ENCODE measurements at regions not wholly inside any gene's neighbourhood (a gene's known extent, or its start where the extent isn't known, plus 50 kb on each side); places are given as distances from the start of the nearest gene placed in this dataset.
"Not testable (repeated sequence)": the region's sequence is repeated elsewhere in the genome, so short reads cannot be mapped to it uniquely, and the experiment has no call there.

- no peak for DNase-seq (ENCODE audit: low spot score)
Measured at GRCh38 chr18:39600894-39601293, 2035.3 kb upstream of the CELF4 start.

- DNase-seq (ENCODE audit: low spot score) = no peak
Measured at GRCh38 chr18:39599251-39599650, 2033.7 kb upstream of the CELF4 start.

GRCh38 chr18:39596891-39597290, 2031.3 kb upstream of the CELF4 start:
- DNase-seq (ENCODE audit: low spot score) = no peak

GRCh38 chr18:39596221-39596620, 2030.6 kb upstream of the CELF4 start:
- DNase-seq (ENCODE audit: low spot score) = no peak

- DNase-seq (ENCODE audit: low spot score) = no peak
Measured at GRCh38 chr18:39594206-39594605, 2028.6 kb upstream of the CELF4 start.

- no peak for DNase-seq (ENCODE audit: low spot score)
Measured at GRCh38 chr18:39591649-39592048, 2026.1 kb upstream of the CELF4 start.

GRCh38 chr18:39589496-39589895, 2023.9 kb upstream of the CELF4 start:
- DNase-seq (ENCODE audit: low spot score) = no peak

GRCh38 chr18:39587586-39587985, 2022.0 kb upstream of the CELF4 start:
- no peak for DNase-seq (ENCODE audit: low spot score)

GRCh38 chr18:39586741-39587140, 2021.1 kb upstream of the CELF4 start:
- no peak for DNase-seq (ENCODE audit: low spot score)

- DNase-seq (ENCODE audit: low spot score) = no peak
Measured at GRCh38 chr18:39574897-39575296, 2009.3 kb upstream of the CELF4 start.

- no peak for DNase-seq (ENCODE audit: low spot score)
Measured at GRCh38 chr18:39571511-39571910, 2005.9 kb upstream of the CELF4 start.

- DNase-seq (ENCODE audit: low spot score) = not testable (repeated sequence)
Measured at GRCh38 chr18:39565551-39566230, 2000.1 kb upstream of the CELF4 start.

GRCh38 chr18:39564716-39565115, 1999.1 kb upstream of the CELF4 start:
- no peak for DNase-seq (ENCODE audit: low spot score)

GRCh38 chr18:39561126-39561525, 1995.5 kb upstream of the CELF4 start:
- DNase-seq (ENCODE audit: low spot score) = no peak

- no peak for DNase-seq (ENCODE audit: low spot score)
Measured at GRCh38 chr18:39558658-39559057, 1993.1 kb upstream of the CELF4 start.

GRCh38 chr18:39555496-39555895, 1989.9 kb upstream of the CELF4 start:
- DNase-seq (ENCODE audit: low spot score) = no peak

- DNase-seq (ENCODE audit: low spot score) = no peak
Measured at GRCh38 chr18:39550701-39551100, 1985.1 kb upstream of the CELF4 start.

- no peak for DNase-seq (ENCODE audit: low spot score)
Measured at GRCh38 chr18:39549144-39549543, 1983.5 kb upstream of the CELF4 start.

- no peak for DNase-seq (ENCODE audit: low spot score)
Measured at GRCh38 chr18:39531659-39532058, 1966.1 kb upstream of the CELF4 start.

- no peak for DNase-seq (ENCODE audit: low spot score)
Measured at GRCh38 chr18:39529358-39529757, 1963.8 kb upstream of the CELF4 start.

GRCh38 chr18:39527465-39527864, 1961.9 kb upstream of the CELF4 start:
- no peak for DNase-seq (ENCODE audit: low spot score)

GRCh38 chr18:39524370-39524769, 1958.8 kb upstream of the CELF4 start:
- DNase-seq (ENCODE audit: low spot score) = no peak

- DNase-seq (ENCODE audit: low spot score) = no peak
Measured at GRCh38 chr18:39523281-39523680, 1957.7 kb upstream of the CELF4 start.

GRCh38 chr18:39521164-39521563, 1955.6 kb upstream of the CELF4 start:
- no peak for DNase-seq (ENCODE audit: low spot score)

Data from germinal center (tissue), 1 donor.